ENCODE measurements at regions not wholly inside any gene's neighbourhood (a gene's known extent, or its start where the extent isn't known, plus 50 kb on each side); places are given as distances from the start of the nearest gene placed in this dataset.

DNA sequence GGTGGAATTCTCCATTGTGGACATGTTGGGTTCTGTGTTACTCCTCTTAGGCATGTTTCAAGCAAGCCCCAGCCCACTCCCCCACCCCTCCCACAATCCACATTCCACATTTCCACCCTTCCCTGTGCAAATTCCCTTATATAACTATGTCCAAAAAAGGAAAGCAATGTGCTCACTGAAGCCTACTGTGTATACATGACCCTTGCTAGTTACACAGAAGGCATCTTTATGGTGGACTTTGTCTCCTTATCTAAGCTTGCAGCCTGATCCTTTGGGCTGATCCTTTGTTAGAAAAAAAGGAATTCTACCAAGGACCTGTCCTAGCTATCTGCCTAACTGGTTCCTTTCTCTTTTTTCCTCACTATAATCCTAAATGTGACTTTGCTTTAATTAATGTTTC, 796.8 kb downstream of the NLGN4X start:
- TF ChIP-seq, protein P1, sequence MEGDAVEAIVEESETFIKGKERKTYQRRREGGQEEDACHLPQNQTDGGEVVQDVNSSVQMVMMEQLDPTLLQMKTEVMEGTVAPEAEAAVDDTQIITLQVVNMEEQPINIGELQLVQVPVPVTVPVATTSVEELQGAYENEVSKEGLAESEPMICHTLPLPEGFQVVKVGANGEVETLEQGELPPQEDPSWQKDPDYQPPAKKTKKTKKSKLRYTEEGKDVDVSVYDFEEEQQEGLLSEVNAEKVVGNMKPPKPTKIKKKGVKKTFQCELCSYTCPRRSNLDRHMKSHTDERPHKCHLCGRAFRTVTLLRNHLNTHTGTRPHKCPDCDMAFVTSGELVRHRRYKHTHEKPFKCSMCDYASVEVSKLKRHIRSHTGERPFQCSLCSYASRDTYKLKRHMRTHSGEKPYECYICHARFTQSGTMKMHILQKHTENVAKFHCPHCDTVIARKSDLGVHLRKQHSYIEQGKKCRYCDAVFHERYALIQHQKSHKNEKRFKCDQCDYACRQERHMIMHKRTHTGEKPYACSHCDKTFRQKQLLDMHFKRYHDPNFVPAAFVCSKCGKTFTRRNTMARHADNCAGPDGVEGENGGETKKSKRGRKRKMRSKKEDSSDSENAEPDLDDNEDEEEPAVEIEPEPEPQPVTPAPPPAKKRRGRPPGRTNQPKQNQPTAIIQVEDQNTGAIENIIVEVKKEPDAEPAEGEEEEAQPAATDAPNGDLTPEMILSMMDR (IDR thresholded peaks at IDR 0.05), result no peak
- TF ChIP-seq POLR2A (IDR thresholded peaks at IDR 0.05), result no peak

Data from Peyer's patch (tissue), 4 donors.